LNCAP (cell line): ENCODE measurements at regions not wholly inside any gene's neighbourhood (a gene's known extent, or its start where the extent isn't known, plus 50 kb on each side); places are given as distances from the start of the nearest gene placed in this dataset.

ENCODE experiments used
- TF ChIP-seq, protein P1 (sequence below): fragments of 450-650 bp; IDR thresholded peaks from 2 replicates; pipeline ENCODE4 v1.5.1; 2017; ENCODE audit warnings: mild to moderate bottlenecking

GRCh38 chr9:23215688-23216087 lies 610.4 kb downstream of the ELAVL2 start:
- TF ChIP-seq, protein P1, sequence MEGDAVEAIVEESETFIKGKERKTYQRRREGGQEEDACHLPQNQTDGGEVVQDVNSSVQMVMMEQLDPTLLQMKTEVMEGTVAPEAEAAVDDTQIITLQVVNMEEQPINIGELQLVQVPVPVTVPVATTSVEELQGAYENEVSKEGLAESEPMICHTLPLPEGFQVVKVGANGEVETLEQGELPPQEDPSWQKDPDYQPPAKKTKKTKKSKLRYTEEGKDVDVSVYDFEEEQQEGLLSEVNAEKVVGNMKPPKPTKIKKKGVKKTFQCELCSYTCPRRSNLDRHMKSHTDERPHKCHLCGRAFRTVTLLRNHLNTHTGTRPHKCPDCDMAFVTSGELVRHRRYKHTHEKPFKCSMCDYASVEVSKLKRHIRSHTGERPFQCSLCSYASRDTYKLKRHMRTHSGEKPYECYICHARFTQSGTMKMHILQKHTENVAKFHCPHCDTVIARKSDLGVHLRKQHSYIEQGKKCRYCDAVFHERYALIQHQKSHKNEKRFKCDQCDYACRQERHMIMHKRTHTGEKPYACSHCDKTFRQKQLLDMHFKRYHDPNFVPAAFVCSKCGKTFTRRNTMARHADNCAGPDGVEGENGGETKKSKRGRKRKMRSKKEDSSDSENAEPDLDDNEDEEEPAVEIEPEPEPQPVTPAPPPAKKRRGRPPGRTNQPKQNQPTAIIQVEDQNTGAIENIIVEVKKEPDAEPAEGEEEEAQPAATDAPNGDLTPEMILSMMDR = no peak

GRCh38 chr9:23219471-23219870 lies 606.6 kb downstream of the ELAVL2 start:
- TF ChIP-seq, protein P1 = no peak

DNA sequence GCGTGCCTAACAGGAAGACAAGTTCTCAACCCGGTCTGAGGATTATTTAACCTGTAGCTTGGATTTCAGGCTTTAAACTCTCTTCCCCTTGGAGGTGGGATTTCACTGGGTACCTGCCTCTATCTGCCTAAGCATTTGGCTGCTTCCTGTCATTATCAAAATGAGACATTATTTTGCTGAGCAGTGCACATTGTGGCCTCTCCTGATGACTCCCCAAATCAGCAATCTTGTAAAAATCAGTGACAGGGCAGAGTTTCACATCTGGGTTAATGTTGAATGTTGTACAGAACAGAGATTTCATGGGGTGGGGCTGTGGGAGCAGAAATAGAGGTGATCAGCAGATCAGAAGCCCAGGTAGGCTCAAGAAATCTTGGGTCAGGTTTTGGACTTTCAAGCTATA lies 605.9 kb downstream of the ELAVL2 start:
- TF ChIP-seq, protein P1 = no peak

DNA sequence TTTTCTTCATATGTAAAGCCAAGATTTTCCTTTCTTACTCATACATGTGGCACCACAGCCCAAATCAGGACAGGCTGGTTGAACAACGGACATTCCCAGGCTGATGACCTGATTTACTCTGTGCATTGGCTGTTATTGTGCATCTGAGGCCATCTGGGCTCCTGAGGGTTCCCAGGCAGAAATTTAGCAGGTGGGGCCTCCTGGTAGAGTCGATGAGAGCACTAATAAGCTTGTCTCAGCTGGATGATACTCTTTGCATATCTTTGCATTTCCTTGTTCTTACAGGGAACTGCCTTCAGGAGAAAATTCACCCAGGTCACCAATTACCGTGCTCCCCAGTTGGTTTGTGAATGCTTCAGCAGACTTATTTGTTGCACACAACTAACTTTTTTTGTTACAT lies 605.1 kb downstream of the ELAVL2 start:
- TF ChIP-seq, protein P1 = no peak

GRCh38 chr9:23229890-23230317 lies 596.1 kb downstream of the ELAVL2 start:
- TF ChIP-seq, protein P1 = no peak

GRCh38 chr9:23232831-23233230 lies 593.2 kb downstream of the ELAVL2 start:
- TF ChIP-seq, protein P1 = no peak

- TF ChIP-seq, protein P1 = no peak
Measured at GRCh38 chr9:23243523-23243922, 582.5 kb downstream of the ELAVL2 start.

GRCh38 chr9:23245067-23245466 lies 581.0 kb downstream of the ELAVL2 start:
- TF ChIP-seq, protein P1 = no peak
